ENCODE measurements at regions not wholly inside any gene's neighbourhood (a gene's known extent, or its start where the extent isn't known, plus 50 kb on each side); places are given as distances from the start of the nearest gene placed in this dataset.

GRCh38 chr13:103308667-103309066 lies 242.4 kb upstream of the SLC10A2 start:
- TF ChIP-seq CTCF (IDR thresholded peaks at IDR 0.05; ENCODE audit: control insufficient read depth, extremely low read depth, insufficient read depth), result no peak
- H3K4me3 ChIP-seq (ENCODE audit: low read depth, low read length), result no peak overlapping the region
- DNase-seq (ENCODE audit: low read depth), result no peak

GRCh38 chr13:103306163-103306562 lies 239.9 kb upstream of the SLC10A2 start:
- DNase-seq (ENCODE audit: low read depth), result no peak
- no peak overlapping the region for H3K4me3 ChIP-seq (ENCODE audit: low read depth, low read length)
- no peak for TF ChIP-seq CTCF (IDR thresholded peaks at IDR 0.05; ENCODE audit: control insufficient read depth, extremely low read depth, insufficient read depth)

- no peak overlapping the region for H3K4me3 ChIP-seq (ENCODE audit: low read depth, low read length)
- TF ChIP-seq CTCF (IDR thresholded peaks at IDR 0.05; ENCODE audit: control insufficient read depth, extremely low read depth, insufficient read depth), result no peak
- no peak for DNase-seq (ENCODE audit: low read depth)
Observed at GRCh38 chr13:103303078-103303651, 236.9 kb upstream of the SLC10A2 start.

GRCh38 chr13:103302676-103303075 lies 236.5 kb upstream of the SLC10A2 start:
- DNase-seq (ENCODE audit: low read depth), result no peak
- TF ChIP-seq CTCF (IDR thresholded peaks at IDR 0.05; ENCODE audit: control insufficient read depth, extremely low read depth, insufficient read depth), result no peak
- H3K4me3 ChIP-seq (ENCODE audit: low read depth, low read length), result no peak overlapping the region

- H3K4me3 ChIP-seq (ENCODE audit: low read depth, low read length), result no peak overlapping the region
- TF ChIP-seq CTCF (IDR thresholded peaks at IDR 0.05; ENCODE audit: control insufficient read depth, extremely low read depth, insufficient read depth), result 0 out of 2 replicates have a peak, but pooled peaks have one; percentile 19
- DNase-seq (ENCODE audit: low read depth), result no peak
Observed at GRCh38 chr13:103299079-103299478, 232.9 kb upstream of the SLC10A2 start.

- TF ChIP-seq CTCF (IDR thresholded peaks at IDR 0.05; ENCODE audit: control insufficient read depth, extremely low read depth, insufficient read depth), result no peak
- no peak for DNase-seq (ENCODE audit: low read depth)
- no peak overlapping the region for H3K4me3 ChIP-seq (ENCODE audit: low read depth, low read length)
Observed at GRCh38 chr13:103297083-103297482, 230.9 kb upstream of the SLC10A2 start.

All from LNCaP clone FGC (cell line).